ENCODE measurements at regions not wholly inside any gene's neighbourhood (a gene's known extent, or its start where the extent isn't known, plus 50 kb on each side); places are given as distances from the start of the nearest gene placed in this dataset.
"Not testable (repeated sequence)": the region's sequence is repeated elsewhere in the genome, so short reads cannot be mapped to it uniquely, and the experiment has no call there.

- CTCF ChIA-PET; intact Hi-C loops (cut with micrococcal nuclease): not testable (repeated sequence)
Observed at GRCh38 chr10:124319520-124319919, 99.2 kb downstream of the OAT start.

More at GRCh38 chr10:124319520-124319919, 99.2 kb downstream of the OAT start:
- H3K36me3 ChIP-seq (ENCODE audit: control insufficient read depth, insufficient read depth, low read length); H2BK15ac ChIP-seq (ENCODE audit: low read depth, low read length); H2BK5ac ChIP-seq (ENCODE audit: low read depth, low read length, poor library complexity, severe bottlenecking); H3K18ac ChIP-seq (ENCODE audit: low read depth, low read length); H2BK120ac ChIP-seq (ENCODE audit: low read depth, low read length); DNase-seq; H4K8ac ChIP-seq (ENCODE audit: low read depth in 2 of 2, low read length in 2 of 2); H3K9me1 ChIP-seq (ENCODE audit: insufficient read depth, low read length); H2AK9ac ChIP-seq (replicated peaks; ENCODE audit: low read depth, low read length, poor library complexity); H3K4ac ChIP-seq (ENCODE audit: low read depth, low read length); H4K5ac ChIP-seq (ENCODE audit: low read depth, low read length); H3K4me1 ChIP-seq (ENCODE audit: control insufficient read depth, insufficient read depth, low read length); H2AFZ ChIP-seq (replicated peaks; ENCODE audit: low read length, poor library complexity); H3K23ac ChIP-seq (ENCODE audit: low read depth, low read length); H3K4me3 ChIP-seq (ENCODE audit: insufficient read depth, low read depth, low read length); H4K20me1 ChIP-seq (ENCODE audit: insufficient read depth, low read length); BruUV-seq (replicated peaks); H3K56ac ChIP-seq (ENCODE audit: extremely low read depth, insufficient read depth, low read length); H3K27me3 ChIP-seq (ENCODE audit: control insufficient read depth, insufficient read depth, low read length); in situ Hi-C loops (cut with MboI; ENCODE audit: low sequenced_read_pairs); H3K79me1 ChIP-seq (ENCODE audit: low read depth in 1 of 2, low read length in 2 of 2); H3K27ac ChIP-seq (ENCODE audit: insufficient read depth, low read length); H3K4me2 ChIP-seq (ENCODE audit: low read depth, low read length); H2BK20ac ChIP-seq (ENCODE audit: low read depth, low read length); dilution Hi-C loops (cut with HindIII; ENCODE audit: low sequenced_read_pairs, unreplicated experiment); POLR2A ChIA-PET (ENCODE audit: unreplicated experiment); H3K14ac ChIP-seq (replicated peaks; ENCODE audit: low read depth, low read length); H4K91ac ChIP-seq (ENCODE audit: insufficient read depth, low read depth, low read length); ATAC-seq (ENCODE audit: low read depth); H2AK5ac ChIP-seq (ENCODE audit: low read depth, low read length); H3K9ac ChIP-seq (ENCODE audit: low read depth, low read length): not testable (repeated sequence)
- peaks cover 14% of the 10 kb centered on the region for H3K9me3 ChIP-seq (ENCODE audit: control insufficient read depth, insufficient read depth, low read length)
